ENCODE measurements at regions not wholly inside any gene's neighbourhood (a gene's known extent, or its start where the extent isn't known, plus 50 kb on each side); places are given as distances from the start of the nearest gene placed in this dataset.

GRCh38 chr20:30985386-30985785, 272.1 kb upstream of the DEFB115 start:
- TF ChIP-seq CTCF (IDR thresholded peaks at IDR 0.05; ENCODE audit: low read depth, low read length): no peak
- DNase-seq (ENCODE audit: extremely low read depth, low read depth): no peak

All from AG09319 (cell line).